ENCODE measurements at regions not wholly inside any gene's neighbourhood (a gene's known extent, or its start where the extent isn't known, plus 50 kb on each side); places are given as distances from the start of the nearest gene placed in this dataset.
"Not testable (repeated sequence)": the region's sequence is repeated elsewhere in the genome, so short reads cannot be mapped to it uniquely, and the experiment has no call there.

DNA sequence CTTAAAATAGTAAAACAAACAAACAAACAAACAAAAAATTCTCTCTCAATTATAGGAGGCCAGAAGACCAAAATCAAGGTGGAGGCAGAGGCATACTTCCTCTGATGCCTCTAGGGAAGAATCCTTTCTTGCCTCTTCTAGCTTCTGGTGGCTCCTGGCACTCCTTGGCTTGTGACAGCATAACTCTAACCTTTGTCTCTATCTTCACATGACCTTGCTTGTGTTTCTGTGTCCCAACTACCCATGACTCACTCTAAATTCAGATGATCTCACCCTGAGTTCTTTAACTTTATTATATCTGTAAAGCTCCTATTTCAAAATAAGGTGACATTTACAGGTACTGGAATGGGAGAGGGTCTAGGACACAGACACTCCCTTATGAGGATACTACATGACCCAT, 88.3 kb upstream of the ANTXRL start:
- Histone ChIP-seq H3K9ac (ENCODE audit: low read depth in 1 of 2, low read length in 2 of 2) (no peak overlapping the region), H3K9me3 (ENCODE audit: control insufficient read depth in 1 of 2, low read length in 2 of 2) (no peaks in the 10 kb centered on the region), H3K27me3 (ENCODE audit: control insufficient read depth in 1 of 2, insufficient read depth in 2 of 2, low read length in 2 of 2) (no peaks in the 10 kb centered on the region), H3K4me1 (ENCODE audit: control insufficient read depth in 1 of 2, insufficient read depth in 2 of 2, low read length in 2 of 2) (no peaks in the 10 kb centered on the region), H3K36me3 (ENCODE audit: control insufficient read depth in 1 of 2, insufficient read depth in 2 of 2, low read length in 2 of 2) (no peaks in the 10 kb centered on the region), H3K4me3 (ENCODE audit: low read depth in 1 of 2, low read length in 2 of 2) (no peak overlapping the region), H3K27ac (ENCODE audit: low read depth, low read length) (no peak overlapping the region)

DNA sequence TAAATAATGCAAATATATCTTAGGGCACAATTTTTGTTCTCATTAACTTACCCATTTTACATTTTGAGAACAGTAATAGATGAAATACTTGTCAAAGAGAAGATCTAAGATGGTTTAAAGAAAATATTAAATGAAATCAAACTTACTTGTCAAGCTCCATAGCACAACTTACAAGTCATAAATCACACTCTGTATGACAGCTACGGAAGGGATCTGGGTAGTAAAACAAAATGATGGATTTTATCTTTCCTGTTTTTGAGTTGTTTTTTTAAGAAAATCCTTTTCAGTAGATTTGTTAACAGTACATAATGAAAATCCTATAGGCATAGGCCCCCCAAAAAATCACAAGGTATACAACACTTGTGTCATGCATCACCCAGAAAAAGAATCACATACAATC, 84.4 kb upstream of the ANTXRL start:
- H3K36me3 ChIP-seq (ENCODE audit: control insufficient read depth in 1 of 2, insufficient read depth in 2 of 2, low read length in 2 of 2); H3K4me1 ChIP-seq (ENCODE audit: control insufficient read depth in 1 of 2, insufficient read depth in 2 of 2, low read length in 2 of 2); H3K27me3 ChIP-seq (ENCODE audit: control insufficient read depth in 1 of 2, insufficient read depth in 2 of 2, low read length in 2 of 2); H3K27ac ChIP-seq (ENCODE audit: low read depth, low read length); H3K9me3 ChIP-seq (ENCODE audit: control insufficient read depth in 1 of 2, low read length in 2 of 2); H3K4me3 ChIP-seq (ENCODE audit: low read depth in 1 of 2, low read length in 2 of 2); H3K9ac ChIP-seq (ENCODE audit: low read depth in 1 of 2, low read length in 2 of 2): not testable (repeated sequence)

DNA sequence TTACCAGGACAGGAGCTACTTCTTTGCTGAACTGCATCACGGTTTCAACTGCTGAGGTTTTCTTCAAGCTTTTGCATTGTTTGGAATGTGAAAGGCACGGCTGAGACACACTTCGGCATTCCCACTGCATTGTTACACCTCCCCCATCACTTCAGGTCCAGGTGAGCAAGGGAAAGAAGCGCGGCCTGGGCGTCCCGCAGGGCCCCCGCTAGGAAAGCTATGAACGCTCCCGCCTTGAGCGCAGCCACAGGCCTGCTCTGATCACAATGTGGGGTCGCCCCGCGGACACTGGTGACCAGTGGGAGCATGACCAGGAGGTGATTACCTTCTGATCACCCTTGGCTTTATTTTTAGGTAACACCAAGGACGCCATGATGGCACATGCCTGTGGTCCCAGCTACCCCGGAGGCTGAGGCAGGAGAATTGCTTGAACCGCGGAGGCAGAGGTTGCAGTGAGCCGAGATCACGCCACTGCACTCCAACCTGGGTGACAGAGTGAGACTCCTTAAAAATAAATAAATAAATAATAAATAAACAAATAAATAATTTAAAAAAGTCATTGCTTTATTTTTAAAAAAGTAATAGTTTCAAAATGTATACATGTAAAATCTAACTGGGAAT, 82.2 kb upstream of the ANTXRL start:
- H3K9me3 ChIP-seq (ENCODE audit: control insufficient read depth in 1 of 2, low read length in 2 of 2); H3K4me1 ChIP-seq (ENCODE audit: control insufficient read depth in 1 of 2, insufficient read depth in 2 of 2, low read length in 2 of 2); H3K9ac ChIP-seq (ENCODE audit: low read depth in 1 of 2, low read length in 2 of 2); H3K27ac ChIP-seq (ENCODE audit: low read depth, low read length); H3K27me3 ChIP-seq (ENCODE audit: control insufficient read depth in 1 of 2, insufficient read depth in 2 of 2, low read length in 2 of 2); H3K4me3 ChIP-seq (ENCODE audit: low read depth in 1 of 2, low read length in 2 of 2); H3K36me3 ChIP-seq (ENCODE audit: control insufficient read depth in 1 of 2, insufficient read depth in 2 of 2, low read length in 2 of 2): not testable (repeated sequence)

DNA sequence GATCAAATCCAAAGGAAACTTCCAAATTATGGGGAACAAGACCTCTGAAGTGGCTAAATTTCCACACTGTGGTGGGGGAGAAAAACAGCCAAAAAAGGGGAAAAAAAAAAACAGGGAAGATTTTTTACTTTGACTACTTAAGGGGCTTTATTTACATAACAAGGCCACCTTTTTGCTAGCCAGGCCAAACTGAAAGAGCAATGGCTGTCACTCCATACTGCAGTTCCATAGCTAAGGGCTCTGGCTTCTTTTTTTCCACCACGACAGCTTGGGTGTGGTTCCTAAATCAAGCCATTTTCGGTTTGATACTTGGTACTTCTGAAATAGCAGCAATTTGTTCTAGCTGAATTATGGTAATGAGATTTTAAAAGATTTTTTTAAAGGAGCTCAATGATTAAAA, 76.4 kb upstream of the ANTXRL start:
- not testable (repeated sequence) for H3K36me3 ChIP-seq (ENCODE audit: control insufficient read depth in 1 of 2, insufficient read depth in 2 of 2, low read length in 2 of 2); H3K4me3 ChIP-seq (ENCODE audit: low read depth in 1 of 2, low read length in 2 of 2); H3K9ac ChIP-seq (ENCODE audit: low read depth in 1 of 2, low read length in 2 of 2); H3K27me3 ChIP-seq (ENCODE audit: control insufficient read depth in 1 of 2, insufficient read depth in 2 of 2, low read length in 2 of 2); H3K4me1 ChIP-seq (ENCODE audit: control insufficient read depth in 1 of 2, insufficient read depth in 2 of 2, low read length in 2 of 2); H3K9me3 ChIP-seq (ENCODE audit: control insufficient read depth in 1 of 2, low read length in 2 of 2); H3K27ac ChIP-seq (ENCODE audit: low read depth, low read length)

DNA sequence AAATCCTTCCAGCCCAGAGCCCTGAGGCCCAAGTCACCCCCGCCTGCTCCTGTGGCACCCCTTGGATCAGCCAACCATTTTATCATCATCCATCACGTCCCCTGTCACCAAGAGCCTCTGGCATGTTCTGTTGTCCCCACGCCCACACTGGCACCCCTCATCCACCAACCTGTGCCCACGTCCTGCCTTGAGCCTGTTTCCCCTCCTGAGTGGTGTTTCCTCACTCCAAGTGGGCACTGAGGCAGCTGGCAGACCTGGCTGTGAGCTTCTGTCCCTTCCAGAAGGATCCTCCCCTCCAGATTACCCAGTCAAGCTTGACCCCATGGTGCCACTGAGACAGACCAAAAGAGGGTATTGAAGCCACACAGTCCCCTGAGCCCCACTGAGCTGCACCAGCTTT, 71.4 kb upstream of the ANTXRL start:
- Histone ChIP-seq H3K36me3 (ENCODE audit: control insufficient read depth in 1 of 2, insufficient read depth in 2 of 2, low read length in 2 of 2) (no peaks in the 10 kb centered on the region), H3K27me3 (ENCODE audit: control insufficient read depth in 1 of 2, insufficient read depth in 2 of 2, low read length in 2 of 2) (peaks cover 4 to 5% of the 10 kb centered on the region in 2 donors), H3K4me3 (ENCODE audit: low read depth in 1 of 2, low read length in 2 of 2) (no peak overlapping the region), H3K4me1 (ENCODE audit: control insufficient read depth in 1 of 2, insufficient read depth in 2 of 2, low read length in 2 of 2) (no peaks in the 10 kb centered on the region), H3K9me3 (ENCODE audit: control insufficient read depth in 1 of 2, low read length in 2 of 2) (no peaks in the 10 kb centered on the region), H3K9ac (ENCODE audit: low read depth in 1 of 2, low read length in 2 of 2) (no peak overlapping the region), H3K27ac (ENCODE audit: low read depth, low read length) (no peak overlapping the region)

DNA sequence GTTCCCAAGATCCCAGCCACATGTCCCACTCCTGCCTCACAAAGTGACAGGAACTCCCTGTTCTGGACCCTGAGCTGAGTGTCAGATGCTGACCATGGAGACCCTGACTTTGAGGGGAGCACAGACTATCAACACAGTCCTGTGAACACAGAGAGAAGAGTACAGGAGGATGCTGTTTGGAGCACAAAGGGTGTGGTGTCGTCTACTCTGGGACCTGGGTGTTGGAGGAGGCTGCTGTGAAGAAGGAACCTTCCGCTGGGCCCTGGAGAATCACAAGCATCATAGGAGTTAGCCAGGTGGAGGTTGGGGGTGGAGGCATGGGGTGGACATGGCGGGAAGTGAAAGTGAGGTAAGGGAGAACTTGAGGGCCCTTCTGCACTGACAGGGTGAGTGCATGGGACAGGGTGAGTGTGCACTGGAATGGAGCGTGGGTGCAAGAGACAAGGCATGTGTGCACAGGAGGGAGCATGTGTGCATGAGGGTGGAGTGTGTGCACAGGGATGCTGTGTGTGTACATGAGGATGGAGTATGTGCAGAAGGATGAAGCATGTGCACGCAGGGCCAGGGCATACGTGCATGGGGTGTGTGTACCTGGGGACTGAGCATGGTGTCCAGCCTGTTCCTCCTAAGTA, 70.7 kb upstream of the ANTXRL start:
- Histone ChIP-seq H3K27ac (ENCODE audit: low read depth, low read length) (no peak overlapping the region), H3K9ac (ENCODE audit: low read depth in 1 of 2, low read length in 2 of 2) (no peak overlapping the region), H3K4me3 (ENCODE audit: low read depth in 1 of 2, low read length in 2 of 2) (no peak overlapping the region), H3K27me3 (ENCODE audit: control insufficient read depth in 1 of 2, insufficient read depth in 2 of 2, low read length in 2 of 2) (peaks cover 4 to 5% of the 10 kb centered on the region in 2 donors), H3K9me3 (ENCODE audit: control insufficient read depth in 1 of 2, low read length in 2 of 2) (no peaks in the 10 kb centered on the region), H3K36me3 (ENCODE audit: control insufficient read depth in 1 of 2, insufficient read depth in 2 of 2, low read length in 2 of 2) (no peaks in the 10 kb centered on the region), H3K4me1 (ENCODE audit: control insufficient read depth in 1 of 2, insufficient read depth in 2 of 2, low read length in 2 of 2) (no peaks in the 10 kb centered on the region)

DNA sequence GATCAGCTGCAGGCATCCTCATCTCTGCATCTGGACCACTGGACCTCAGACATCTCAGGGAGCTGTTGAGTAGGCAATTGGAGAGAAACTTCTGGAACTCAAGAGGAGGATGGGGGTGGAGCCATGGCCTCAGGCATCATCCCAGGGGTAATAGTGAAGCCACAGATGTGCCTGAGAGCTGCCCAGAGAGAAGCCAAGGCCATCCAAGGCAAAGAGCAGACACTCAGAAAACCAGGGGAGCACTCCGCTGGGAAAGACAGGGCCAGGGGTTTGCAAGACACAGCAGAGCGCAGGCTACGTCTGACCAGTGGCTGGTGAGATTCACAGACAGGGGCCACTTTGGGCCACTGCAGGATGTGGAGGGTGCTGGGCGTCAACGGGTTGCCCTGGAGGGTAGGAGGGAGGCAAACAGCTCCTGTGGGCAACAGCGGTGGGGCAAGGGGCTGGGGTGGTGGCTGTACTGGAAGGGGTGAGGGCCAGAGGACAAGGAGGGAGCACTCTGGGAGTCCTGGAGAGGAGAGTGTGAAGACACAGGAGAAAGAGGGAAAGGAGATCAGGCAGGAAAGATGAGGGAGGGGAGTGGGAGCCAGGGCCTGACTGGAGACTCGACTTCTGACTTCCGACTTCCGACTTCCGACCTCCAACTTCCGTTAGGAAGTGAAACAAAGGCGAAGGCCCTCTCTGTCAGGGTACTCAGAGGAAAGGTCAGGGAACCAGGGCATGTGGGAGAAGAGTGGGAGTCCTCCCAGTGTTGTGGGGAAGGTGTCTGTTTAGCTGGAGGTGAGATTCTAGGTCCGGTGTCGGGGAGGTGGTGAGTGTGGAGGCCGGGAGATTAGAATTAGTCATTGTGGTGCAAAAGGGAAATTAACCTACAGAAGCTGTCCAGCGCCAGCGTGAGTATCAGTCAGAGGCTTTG, 69.7 kb upstream of the ANTXRL start:
- H3K27me3 ChIP-seq (ENCODE audit: control insufficient read depth in 1 of 2, insufficient read depth in 2 of 2, low read length in 2 of 2): peaks cover 4 to 5% of the 10 kb centered on the region in 2 donors
- no peaks in the 10 kb centered on the region for H3K4me1 ChIP-seq (ENCODE audit: control insufficient read depth in 1 of 2, insufficient read depth in 2 of 2, low read length in 2 of 2)
- H3K36me3 ChIP-seq (ENCODE audit: control insufficient read depth in 1 of 2, insufficient read depth in 2 of 2, low read length in 2 of 2): no peaks in the 10 kb centered on the region
- no peak overlapping the region for H3K4me3 ChIP-seq (ENCODE audit: low read depth in 1 of 2, low read length in 2 of 2)
- H3K27ac ChIP-seq (ENCODE audit: low read depth, low read length): no peak overlapping the region
- no peaks in the 10 kb centered on the region for H3K9me3 ChIP-seq (ENCODE audit: control insufficient read depth in 1 of 2, low read length in 2 of 2)
- no peak overlapping the region for H3K9ac ChIP-seq (ENCODE audit: low read depth in 1 of 2, low read length in 2 of 2)

DNA sequence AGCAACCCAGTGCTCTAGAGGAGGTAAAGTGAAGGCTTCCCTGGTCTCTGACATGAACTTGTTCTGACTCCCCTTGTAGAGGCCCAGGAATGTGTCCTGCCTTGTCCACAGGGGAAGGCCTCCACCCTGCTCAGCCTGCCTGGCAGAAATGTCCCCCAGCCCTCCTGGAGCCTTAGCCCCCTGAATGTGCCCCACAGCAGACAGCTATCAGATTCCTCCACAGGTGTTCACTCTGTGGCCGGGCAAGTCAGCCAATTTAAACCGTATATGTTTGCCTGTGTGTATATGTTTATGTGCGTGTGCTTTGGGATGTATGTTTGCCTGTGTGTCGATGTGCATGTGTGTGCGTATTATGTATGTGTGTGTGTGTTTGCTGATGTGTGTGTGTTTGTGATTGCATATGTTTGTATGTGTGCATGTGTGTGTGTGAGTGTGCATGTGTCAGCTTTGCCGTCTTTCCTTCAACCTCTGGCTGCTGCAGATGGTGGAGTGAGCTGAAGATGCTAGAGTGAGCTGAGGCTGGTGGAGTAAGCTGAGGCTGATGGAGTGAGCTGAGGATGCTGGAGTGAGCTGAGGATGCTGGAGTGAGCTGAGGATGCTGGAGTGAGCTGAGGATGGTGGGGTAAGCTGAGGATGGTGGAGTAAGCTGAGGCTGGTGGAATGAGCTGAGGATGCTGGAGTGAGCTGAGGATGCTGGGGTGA, 68.9 kb upstream of the ANTXRL start:
- H3K27ac ChIP-seq (ENCODE audit: low read depth, low read length): no peak overlapping the region
- H3K36me3 ChIP-seq (ENCODE audit: control insufficient read depth in 1 of 2, insufficient read depth in 2 of 2, low read length in 2 of 2): no peaks in the 10 kb centered on the region
- no peaks in the 10 kb centered on the region for H3K9me3 ChIP-seq (ENCODE audit: control insufficient read depth in 1 of 2, low read length in 2 of 2)
- no peaks in the 10 kb centered on the region for H3K4me1 ChIP-seq (ENCODE audit: control insufficient read depth in 1 of 2, insufficient read depth in 2 of 2, low read length in 2 of 2)
- H3K4me3 ChIP-seq (ENCODE audit: low read depth in 1 of 2, low read length in 2 of 2): no peak overlapping the region
- H3K9ac ChIP-seq (ENCODE audit: low read depth in 1 of 2, low read length in 2 of 2): no peak overlapping the region
- peaks cover 4 to 5% of the 10 kb centered on the region in 2 donors for H3K27me3 ChIP-seq (ENCODE audit: control insufficient read depth in 1 of 2, insufficient read depth in 2 of 2, low read length in 2 of 2)

DNA sequence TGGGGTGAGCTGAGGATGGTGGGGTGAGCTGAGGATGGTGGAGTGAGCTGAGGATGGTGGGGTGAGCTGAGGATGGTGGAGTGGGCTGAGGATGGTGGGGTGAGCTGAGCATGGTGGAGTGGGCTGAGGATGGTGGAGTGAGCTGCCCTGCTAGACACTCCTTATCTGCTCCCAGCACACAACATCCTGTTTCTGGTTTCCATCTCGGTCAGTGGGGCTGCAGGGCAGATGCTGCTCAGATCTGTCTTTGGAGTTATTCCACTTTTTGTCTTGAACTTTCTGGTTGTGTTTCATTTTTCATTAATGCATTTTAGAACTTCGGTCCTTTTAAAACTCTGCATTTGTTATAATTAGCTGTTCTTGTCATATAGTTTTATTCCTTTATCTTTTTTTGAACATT, 67.9 kb upstream of the ANTXRL start:
- no peaks in the 10 kb centered on the region for H3K4me1 ChIP-seq (ENCODE audit: control insufficient read depth in 1 of 2, insufficient read depth in 2 of 2, low read length in 2 of 2)
- H3K27me3 ChIP-seq (ENCODE audit: control insufficient read depth in 1 of 2, insufficient read depth in 2 of 2, low read length in 2 of 2): peaks cover 4 to 5% of the 10 kb centered on the region in 2 donors
- no peaks in the 10 kb centered on the region for H3K36me3 ChIP-seq (ENCODE audit: control insufficient read depth in 1 of 2, insufficient read depth in 2 of 2, low read length in 2 of 2)
- no peaks in the 10 kb centered on the region for H3K9me3 ChIP-seq (ENCODE audit: control insufficient read depth in 1 of 2, low read length in 2 of 2)
- no peak overlapping the region for H3K27ac ChIP-seq (ENCODE audit: low read depth, low read length)
- no peak overlapping the region for H3K9ac ChIP-seq (ENCODE audit: low read depth in 1 of 2, low read length in 2 of 2)
- no peak overlapping the region for H3K4me3 ChIP-seq (ENCODE audit: low read depth in 1 of 2, low read length in 2 of 2)

DNA sequence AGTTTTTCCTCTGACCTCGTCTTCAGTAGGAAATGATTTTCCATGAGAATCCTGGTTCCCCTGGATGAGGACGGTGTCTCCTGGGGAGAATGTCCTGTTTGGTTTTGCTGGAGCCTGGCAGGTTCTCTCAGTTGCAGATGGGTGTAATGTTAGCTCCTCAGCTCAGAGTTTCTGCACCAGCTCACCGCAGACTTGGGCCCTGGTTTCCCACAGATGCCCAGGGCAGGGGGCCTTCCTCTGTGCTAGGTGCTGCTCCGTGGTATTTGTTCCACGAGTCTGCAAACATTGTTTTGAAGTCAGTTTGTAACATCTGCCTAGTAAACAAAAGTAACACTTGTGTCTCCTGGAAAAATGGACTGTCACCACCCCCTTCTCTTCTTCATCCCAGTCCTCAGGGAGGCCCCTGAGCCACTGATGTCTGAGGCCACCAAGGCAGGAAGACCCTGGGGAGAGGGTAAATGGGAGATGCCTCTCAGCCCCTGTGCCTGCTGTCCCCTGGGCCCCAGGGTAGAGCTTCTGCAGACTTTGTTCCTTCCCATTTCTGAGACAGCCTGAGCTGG, 67.3 kb upstream of the ANTXRL start:
- H3K27me3 ChIP-seq (ENCODE audit: control insufficient read depth in 1 of 2, insufficient read depth in 2 of 2, low read length in 2 of 2); H3K9me3 ChIP-seq (ENCODE audit: control insufficient read depth in 1 of 2, low read length in 2 of 2); H3K36me3 ChIP-seq (ENCODE audit: control insufficient read depth in 1 of 2, insufficient read depth in 2 of 2, low read length in 2 of 2); H3K9ac ChIP-seq (ENCODE audit: low read depth in 1 of 2, low read length in 2 of 2); H3K27ac ChIP-seq (ENCODE audit: low read depth, low read length); H3K4me1 ChIP-seq (ENCODE audit: control insufficient read depth in 1 of 2, insufficient read depth in 2 of 2, low read length in 2 of 2); H3K4me3 ChIP-seq (ENCODE audit: low read depth in 1 of 2, low read length in 2 of 2): not testable (repeated sequence)

All from duodenal mucosa (tissue), 2 donors.